ENCODE measurements at regions not wholly inside any gene's neighbourhood (a gene's known extent, or its start where the extent isn't known, plus 50 kb on each side); places are given as distances from the start of the nearest gene placed in this dataset.

DNA sequence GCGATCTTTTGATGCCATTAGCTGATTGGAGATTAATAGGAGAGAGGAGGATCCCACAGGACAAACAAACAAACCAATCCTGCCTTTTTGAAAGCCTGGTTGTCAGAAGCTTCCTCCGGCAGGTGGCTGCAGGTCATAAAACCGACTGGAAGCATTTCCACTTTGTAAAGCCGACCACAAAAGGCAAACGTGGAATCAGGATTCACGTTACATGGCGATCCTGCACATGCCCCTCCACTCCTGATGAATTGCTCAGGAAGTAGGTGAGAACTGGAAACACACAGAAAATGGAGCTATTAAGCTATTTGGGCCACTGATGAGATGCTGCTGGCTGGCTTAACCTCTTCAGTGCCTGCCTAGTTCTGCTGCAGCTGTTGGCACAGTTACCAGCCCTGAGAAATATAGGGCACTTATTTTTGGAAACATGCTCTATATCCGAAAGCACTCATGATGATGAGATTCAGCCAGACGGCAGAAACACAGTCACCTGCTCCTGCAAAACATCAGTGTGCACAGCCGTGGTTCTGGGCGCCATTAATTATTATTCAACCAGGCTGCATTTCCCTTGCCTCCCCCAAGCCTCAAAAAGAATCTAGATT is 110.3 kb upstream of the ST6GAL2 start:
- peak overlapping the region; percentile 80 for H3K27ac Mint-ChIP-seq
- TF ChIP-seq, protein P1, sequence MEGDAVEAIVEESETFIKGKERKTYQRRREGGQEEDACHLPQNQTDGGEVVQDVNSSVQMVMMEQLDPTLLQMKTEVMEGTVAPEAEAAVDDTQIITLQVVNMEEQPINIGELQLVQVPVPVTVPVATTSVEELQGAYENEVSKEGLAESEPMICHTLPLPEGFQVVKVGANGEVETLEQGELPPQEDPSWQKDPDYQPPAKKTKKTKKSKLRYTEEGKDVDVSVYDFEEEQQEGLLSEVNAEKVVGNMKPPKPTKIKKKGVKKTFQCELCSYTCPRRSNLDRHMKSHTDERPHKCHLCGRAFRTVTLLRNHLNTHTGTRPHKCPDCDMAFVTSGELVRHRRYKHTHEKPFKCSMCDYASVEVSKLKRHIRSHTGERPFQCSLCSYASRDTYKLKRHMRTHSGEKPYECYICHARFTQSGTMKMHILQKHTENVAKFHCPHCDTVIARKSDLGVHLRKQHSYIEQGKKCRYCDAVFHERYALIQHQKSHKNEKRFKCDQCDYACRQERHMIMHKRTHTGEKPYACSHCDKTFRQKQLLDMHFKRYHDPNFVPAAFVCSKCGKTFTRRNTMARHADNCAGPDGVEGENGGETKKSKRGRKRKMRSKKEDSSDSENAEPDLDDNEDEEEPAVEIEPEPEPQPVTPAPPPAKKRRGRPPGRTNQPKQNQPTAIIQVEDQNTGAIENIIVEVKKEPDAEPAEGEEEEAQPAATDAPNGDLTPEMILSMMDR (IDR thresholded peaks at IDR 0.05): no peak
- peaks cover 5% of the 10 kb centered on the region for H3K27me3 Mint-ChIP-seq (ENCODE audit: low read depth, poor library complexity)
- no peaks in the 10 kb centered on the region for H3K36me3 Mint-ChIP-seq (ENCODE audit: low read depth)
- no peaks in the 10 kb centered on the region for H3K9me3 Mint-ChIP-seq
- no peak for DNase-seq
- peak overlapping the region; percentile 47 for H3K4me3 Mint-ChIP-seq
- H3K4me1 Mint-ChIP-seq: peaks cover 56% of the 10 kb centered on the region

DNA sequence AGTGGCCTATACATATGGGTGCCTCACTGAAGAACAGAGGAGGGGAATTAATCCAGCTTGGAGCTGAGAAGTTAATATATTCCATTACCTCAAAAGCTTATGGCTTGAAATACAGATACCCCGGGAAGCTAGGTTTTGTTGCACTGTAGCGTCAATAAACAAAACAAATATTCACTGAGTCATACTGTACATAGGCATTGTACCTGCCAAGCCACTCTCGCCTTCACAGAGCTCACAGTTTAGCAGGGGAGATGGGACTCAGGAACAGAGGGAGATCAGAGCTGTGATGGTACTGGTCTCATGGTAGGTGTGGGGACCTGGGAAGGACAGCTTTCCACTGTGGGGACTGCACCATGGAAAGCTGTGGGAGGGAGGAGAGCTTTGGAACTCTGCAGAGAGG is 111.2 kb upstream of the ST6GAL2 start:
- H3K36me3 Mint-ChIP-seq (ENCODE audit: low read depth): no peaks in the 10 kb centered on the region

DNA sequence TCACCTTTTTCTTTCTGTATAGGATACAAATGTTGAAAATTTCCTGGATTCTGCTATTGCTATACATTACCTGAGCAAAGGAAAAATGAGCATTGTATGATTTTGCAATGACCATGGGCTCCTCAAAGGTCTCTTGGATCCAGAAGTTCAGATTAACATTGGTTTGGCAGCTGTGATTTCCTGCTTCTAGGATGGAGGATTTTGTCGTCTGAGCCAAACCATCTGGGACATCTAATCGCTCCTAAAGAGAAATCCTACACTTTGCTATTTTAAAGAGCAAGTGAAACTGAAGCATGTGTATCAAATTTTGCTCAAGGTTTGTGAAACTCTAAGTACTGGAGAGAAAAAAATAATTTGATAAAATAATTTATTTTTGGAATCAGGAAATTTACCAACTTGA is 115.1 kb upstream of the ST6GAL2 start:
- Mint-ChIP-seq H3K36me3 (ENCODE audit: low read depth) (no peaks in the 10 kb centered on the region), H3K4me1 (peaks cover 75% of the 10 kb centered on the region), H3K4me3 (no peak overlapping the region), H3K9me3 (no peaks in the 10 kb centered on the region), H3K27me3 (ENCODE audit: low read depth, poor library complexity) (peaks cover 5% of the 10 kb centered on the region), H3K27ac (no peak overlapping the region)
- TF ChIP-seq, protein P1 (IDR thresholded peaks at IDR 0.05): no peak
- DNase-seq: no peak

More for the DNA sequence above, 111.2 kb upstream of the ST6GAL2 start:
- Mint-ChIP-seq H3K4me1 (peaks cover 66% of the 10 kb centered on the region), H3K27me3 (ENCODE audit: low read depth, poor library complexity) (peaks cover 5% of the 10 kb centered on the region), H3K27ac (no peak overlapping the region), H3K9me3 (no peaks in the 10 kb centered on the region), H3K4me3 (no peak overlapping the region)
- DNase-seq: no peak
- TF ChIP-seq, protein P1 (IDR thresholded peaks at IDR 0.05): no peak

DNA sequence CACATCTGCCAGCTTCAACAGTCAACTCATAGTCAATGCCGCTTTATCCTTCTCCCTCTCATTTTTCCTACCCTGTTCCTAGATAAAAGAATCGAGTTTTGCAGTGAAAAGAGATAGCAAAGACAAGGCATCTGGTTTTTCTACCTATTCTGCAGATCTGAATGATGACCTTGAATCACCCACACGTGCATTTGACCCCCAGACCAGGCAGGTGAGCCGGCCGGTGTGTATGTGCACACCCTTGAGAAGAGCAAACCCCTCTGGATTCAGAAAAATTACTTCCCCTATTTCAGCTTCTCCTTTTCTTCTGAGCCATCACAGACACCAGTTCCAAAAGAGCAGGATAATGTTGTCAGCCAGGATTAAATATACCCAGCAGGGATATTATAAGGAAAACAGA is 115.6 kb upstream of the ST6GAL2 start:
- no peaks in the 10 kb centered on the region for H3K9me3 Mint-ChIP-seq
- no peak overlapping the region for H3K27ac Mint-ChIP-seq
- peaks cover 74% of the 10 kb centered on the region for H3K4me1 Mint-ChIP-seq
- no peak overlapping the region for H3K4me3 Mint-ChIP-seq
- H3K36me3 Mint-ChIP-seq (ENCODE audit: low read depth): no peaks in the 10 kb centered on the region
- TF ChIP-seq, protein P1 (IDR thresholded peaks at IDR 0.05): no peak
- H3K27me3 Mint-ChIP-seq (ENCODE audit: low read depth, poor library complexity): peaks cover 5% of the 10 kb centered on the region
- DNase-seq: no peak

DNA sequence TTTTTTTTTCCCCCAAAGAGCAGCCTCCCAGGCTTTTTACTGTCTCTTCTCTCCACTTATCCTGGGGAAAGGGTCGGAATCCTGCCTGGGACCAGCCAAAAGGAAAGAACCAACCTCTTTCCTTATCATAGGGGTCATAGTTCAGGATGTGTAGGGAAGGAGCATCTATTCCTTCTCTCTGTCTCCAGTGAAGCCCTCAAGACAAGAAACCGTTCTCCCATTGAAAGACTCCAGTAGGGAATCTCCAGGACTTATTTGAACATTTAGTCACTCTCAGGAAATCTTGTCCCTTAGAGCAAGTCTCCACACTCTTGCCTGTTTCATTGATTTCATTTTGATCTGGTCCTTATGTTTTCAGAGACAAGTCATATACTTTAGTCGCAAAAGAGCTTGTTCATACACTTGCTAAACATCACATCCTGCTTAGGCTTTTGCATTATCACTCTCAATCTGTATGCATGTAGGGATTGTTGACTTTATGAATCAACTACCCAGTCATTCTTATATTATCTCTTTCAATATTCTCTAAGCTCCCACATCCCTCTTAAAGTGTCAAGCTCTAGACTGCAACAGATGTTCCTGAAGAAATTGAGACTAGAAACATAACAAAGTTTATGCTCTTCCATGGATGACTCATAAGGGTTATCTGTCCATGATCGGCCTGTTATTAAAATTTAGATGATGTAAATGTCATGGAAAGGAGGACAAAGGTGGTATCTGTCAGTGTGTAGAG is 116.2 kb upstream of the ST6GAL2 start:
- Mint-ChIP-seq H3K27ac (no peak overlapping the region), H3K36me3 (ENCODE audit: low read depth) (no peaks in the 10 kb centered on the region), H3K9me3 (no peaks in the 10 kb centered on the region), H3K4me1 (peaks cover 76% of the 10 kb centered on the region), H3K27me3 (ENCODE audit: low read depth, poor library complexity) (peaks cover 5% of the 10 kb centered on the region), H3K4me3 (no peak overlapping the region)
- DNase-seq: no peak
- TF ChIP-seq, protein P1 (IDR thresholded peaks at IDR 0.05): no peak

DNA sequence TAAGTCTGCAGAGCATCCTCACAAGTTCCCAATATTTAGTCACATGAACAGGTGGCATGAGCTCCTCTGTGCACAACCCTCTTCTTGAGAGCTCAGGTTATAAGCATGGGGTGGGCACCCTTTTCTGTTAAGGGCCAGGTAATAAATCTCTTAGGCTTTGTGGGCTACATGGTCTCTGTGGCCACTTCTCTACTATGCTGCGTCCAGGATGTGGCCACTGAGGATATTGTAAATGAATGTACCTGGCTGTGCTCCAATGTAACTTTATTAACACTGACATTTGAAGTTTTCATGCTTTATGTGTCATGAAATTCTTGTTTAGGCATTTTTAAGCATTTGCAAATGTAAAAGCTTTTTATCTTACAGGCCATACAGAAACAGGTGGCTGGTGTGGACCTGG is 116.8 kb upstream of the ST6GAL2 start:
- H3K27ac Mint-ChIP-seq: no peak overlapping the region
- no peak overlapping the region for H3K4me3 Mint-ChIP-seq
- H3K27me3 Mint-ChIP-seq (ENCODE audit: low read depth, poor library complexity): peaks cover 5% of the 10 kb centered on the region
- no peaks in the 10 kb centered on the region for H3K9me3 Mint-ChIP-seq
- H3K4me1 Mint-ChIP-seq: peaks cover 71% of the 10 kb centered on the region
- DNase-seq: no peak
- H3K36me3 Mint-ChIP-seq (ENCODE audit: low read depth): no peaks in the 10 kb centered on the region
- TF ChIP-seq, protein P1 (IDR thresholded peaks at IDR 0.05): no peak

All from nephron progenitor cell (in vitro differentiated cells).